ENCODE measurements at regions not wholly inside any gene's neighbourhood (a gene's known extent, or its start where the extent isn't known, plus 50 kb on each side); places are given as distances from the start of the nearest gene placed in this dataset.

- Histone ChIP-seq H3K9ac (ENCODE audit: low read length) (no peak overlapping the region), H3K4me1 (ENCODE audit: insufficient read depth, low read length) (no peaks in the 10 kb centered on the region), H3K4me3 (ENCODE audit: insufficient read depth, low read depth, low read length) (no peak overlapping the region), H3K79me2 (ENCODE audit: insufficient read depth, low read length) (no peaks in the 10 kb centered on the region), H4K20me1 (ENCODE audit: insufficient read depth, low read length) (no peaks in the 10 kb centered on the region), H3K4me2 (ENCODE audit: low read length) (no peak overlapping the region), H3K27ac (ENCODE audit: low read depth, low read length) (no peak overlapping the region), H3K9me3 (ENCODE audit: insufficient read depth, low read depth, low read length) (no peaks in the 10 kb centered on the region), H3K36me3 (ENCODE audit: insufficient read depth, low read length) (no peaks in the 10 kb centered on the region), H3K27me3 (ENCODE audit: insufficient read depth, low read length) (peaks cover 21% of the 10 kb centered on the region), H2AFZ (ENCODE audit: low read depth, low read length) (no peak overlapping the region)
- DNase-seq (ENCODE audit: low read depth) (peak; percentile 39), FAIRE-seq (peak; percentile 63)
- H3K27ac Mint-ChIP-seq (ENCODE audit: unreplicated experiment): no peak overlapping the region
- TF ChIP-seq CTCF (IDR thresholded peaks at IDR 0.05; ENCODE audit: insufficient read depth, low read depth, low read length) (no peak), EZH2 (IDR thresholded peaks at IDR 0.05; ENCODE audit: insufficient read depth, low read length) (no peak)
- H3K4me3 Mint-ChIP-seq (ENCODE audit: unreplicated experiment): no peak overlapping the region
- H3K36me3 Mint-ChIP-seq (ENCODE audit: low read depth, unreplicated experiment): no peaks in the 10 kb centered on the region
- H3K9me3 Mint-ChIP-seq (ENCODE audit: unreplicated experiment): no peaks in the 10 kb centered on the region
- H3K27me3 Mint-ChIP-seq (ENCODE audit: low read depth, unreplicated experiment): peaks cover 32% of the 10 kb centered on the region
- no peaks in the 10 kb centered on the region for H3K4me1 Mint-ChIP-seq (ENCODE audit: low read depth, unreplicated experiment)
Observed at GRCh38 chr11:19499026-19499669, 213.5 kb upstream of the NAV2 start.

GRCh38 chr11:19493446-19494213 lies 219.0 kb upstream of the NAV2 start:
- no peak overlapping the region for H3K4me3 ChIP-seq (ENCODE audit: insufficient read depth, low read depth, low read length)
- H3K9ac ChIP-seq (ENCODE audit: low read length): no peak overlapping the region
- H3K27me3 Mint-ChIP-seq (ENCODE audit: low read depth, unreplicated experiment): peaks cover 60% of the 10 kb centered on the region
- H3K79me2 ChIP-seq (ENCODE audit: insufficient read depth, low read length): no peaks in the 10 kb centered on the region
- H3K4me1 ChIP-seq (ENCODE audit: insufficient read depth, low read length): no peaks in the 10 kb centered on the region
- H3K4me1 Mint-ChIP-seq (ENCODE audit: low read depth, unreplicated experiment): no peaks in the 10 kb centered on the region
- no peaks in the 10 kb centered on the region for H3K36me3 ChIP-seq (ENCODE audit: insufficient read depth, low read length)
- H4K20me1 ChIP-seq (ENCODE audit: insufficient read depth, low read length): no peaks in the 10 kb centered on the region
- H3K27ac Mint-ChIP-seq (ENCODE audit: unreplicated experiment): no peak overlapping the region
- FAIRE-seq: no peak
- no peak overlapping the region for H2AFZ ChIP-seq (ENCODE audit: low read depth, low read length)
- H3K27ac ChIP-seq (ENCODE audit: low read depth, low read length): no peak overlapping the region
- peaks cover 17% of the 10 kb centered on the region for H3K27me3 ChIP-seq (ENCODE audit: insufficient read depth, low read length)
- H3K4me3 Mint-ChIP-seq (ENCODE audit: unreplicated experiment): no peak overlapping the region
- no peaks in the 10 kb centered on the region for H3K36me3 Mint-ChIP-seq (ENCODE audit: low read depth, unreplicated experiment)
- H3K9me3 ChIP-seq (ENCODE audit: insufficient read depth, low read depth, low read length): no peaks in the 10 kb centered on the region
- H3K9me3 Mint-ChIP-seq (ENCODE audit: unreplicated experiment): no peaks in the 10 kb centered on the region
- TF ChIP-seq EZH2 (IDR thresholded peaks at IDR 0.05; ENCODE audit: insufficient read depth, low read length) (no peak), CTCF (IDR thresholded peaks at IDR 0.05; ENCODE audit: insufficient read depth, low read depth, low read length) (no peak)
- no peak for DNase-seq (ENCODE audit: low read depth)
- H3K4me2 ChIP-seq (ENCODE audit: low read length): no peak overlapping the region
